Occipital lobe (tissue), 1 donor: ENCODE measurements at regions not wholly inside any gene's neighbourhood (a gene's known extent, or its start where the extent isn't known, plus 50 kb on each side); places are given as distances from the start of the nearest gene placed in this dataset.

Experiments
- DNase-seq: peaks from one replicate; lab custom pipeline; 2025; lab: John Stamatoyannopoulos, UW

DNA sequence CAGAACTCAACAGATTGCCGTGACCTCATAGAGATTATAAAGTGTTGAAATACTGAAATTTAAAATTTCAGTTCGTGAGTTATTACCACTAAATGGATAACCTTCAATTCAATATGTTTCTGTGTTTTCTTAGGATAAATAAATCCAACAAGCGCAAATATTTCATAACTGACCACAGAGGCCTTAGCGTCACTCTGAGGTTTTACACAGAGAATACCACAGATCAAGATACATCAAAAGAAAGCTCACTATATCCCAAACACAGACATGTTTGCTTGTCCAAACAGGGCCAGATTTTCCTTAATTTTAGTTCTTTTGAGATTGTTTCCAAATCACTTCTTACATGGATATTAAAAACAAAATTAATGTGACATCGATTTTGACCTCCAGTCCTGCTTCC is 235.8 kb downstream of the EFNB2 start:
- DNase-seq = no peak

DNA sequence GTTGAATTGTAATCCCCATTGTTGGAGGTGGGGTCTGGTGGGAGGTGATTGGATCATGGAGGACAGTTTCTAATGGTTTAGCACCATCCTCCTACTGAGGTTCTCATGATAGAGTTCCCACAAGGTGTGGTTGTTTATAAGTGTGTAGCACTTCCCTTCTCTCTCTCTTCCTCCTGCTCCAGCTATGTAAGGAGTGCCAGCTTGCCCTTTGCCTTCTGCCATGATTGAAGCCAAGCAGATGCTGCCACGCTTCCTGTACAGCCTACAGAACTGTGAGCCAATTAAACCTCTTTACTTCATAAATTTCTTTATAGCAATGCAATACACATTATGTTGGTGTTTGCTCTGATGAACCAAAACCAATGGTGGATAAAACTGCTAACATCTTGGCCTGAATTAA is 238.2 kb downstream of the EFNB2 start:
- DNase-seq = no peak

GRCh38 chr13:106296723-106297122 is 238.7 kb downstream of the EFNB2 start:
- no peak for DNase-seq

GRCh38 chr13:106295971-106296370 is 239.5 kb downstream of the EFNB2 start:
- no peak for DNase-seq

GRCh38 chr13:106291006-106291405 is 244.5 kb downstream of the EFNB2 start:
- DNase-seq = no peak

GRCh38 chr13:106287351-106287750 is 248.1 kb downstream of the EFNB2 start:
- DNase-seq = no peak

DNA sequence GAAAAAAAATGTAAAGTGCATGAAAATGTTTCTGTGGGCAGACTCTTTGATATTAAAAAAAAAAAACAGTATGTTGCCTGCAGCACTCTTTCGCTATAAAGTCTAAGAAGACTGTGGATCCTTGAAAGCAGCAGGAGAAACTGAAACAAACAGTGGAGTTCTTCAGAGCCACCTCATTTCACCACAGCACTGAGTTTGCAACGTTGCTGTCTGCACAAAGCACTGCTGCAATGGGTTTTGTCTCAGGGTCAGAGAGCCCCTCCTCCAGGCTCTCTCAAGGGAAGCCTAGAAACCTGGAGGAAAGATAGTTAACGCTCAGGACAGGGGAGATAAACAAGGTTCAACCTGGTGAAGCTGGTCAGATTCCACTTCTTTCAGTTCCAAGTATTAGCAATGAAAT is 248.7 kb downstream of the EFNB2 start:
- no peak for DNase-seq

DNA sequence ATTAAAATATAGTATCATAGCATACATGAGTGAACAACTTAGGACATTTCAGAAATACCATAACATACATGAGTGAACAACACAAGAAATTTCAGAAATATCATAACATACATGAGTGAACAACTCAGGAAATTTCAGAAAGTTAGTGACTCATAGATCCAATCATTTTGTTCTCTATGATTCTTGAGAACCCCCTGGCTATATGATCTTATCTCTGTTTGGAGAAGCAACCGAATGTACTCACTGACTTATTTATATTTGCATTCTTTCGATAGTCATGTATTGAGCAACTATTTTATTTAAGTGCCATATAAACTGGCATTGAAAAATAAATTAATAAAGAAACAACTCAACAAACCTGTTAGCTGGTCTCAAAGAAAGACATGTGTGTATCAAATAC is 251.1 kb downstream of the EFNB2 start:
- DNase-seq = no peak

GRCh38 chr13:106281426-106281825 is 254.0 kb downstream of the EFNB2 start:
- no peak for DNase-seq

DNA sequence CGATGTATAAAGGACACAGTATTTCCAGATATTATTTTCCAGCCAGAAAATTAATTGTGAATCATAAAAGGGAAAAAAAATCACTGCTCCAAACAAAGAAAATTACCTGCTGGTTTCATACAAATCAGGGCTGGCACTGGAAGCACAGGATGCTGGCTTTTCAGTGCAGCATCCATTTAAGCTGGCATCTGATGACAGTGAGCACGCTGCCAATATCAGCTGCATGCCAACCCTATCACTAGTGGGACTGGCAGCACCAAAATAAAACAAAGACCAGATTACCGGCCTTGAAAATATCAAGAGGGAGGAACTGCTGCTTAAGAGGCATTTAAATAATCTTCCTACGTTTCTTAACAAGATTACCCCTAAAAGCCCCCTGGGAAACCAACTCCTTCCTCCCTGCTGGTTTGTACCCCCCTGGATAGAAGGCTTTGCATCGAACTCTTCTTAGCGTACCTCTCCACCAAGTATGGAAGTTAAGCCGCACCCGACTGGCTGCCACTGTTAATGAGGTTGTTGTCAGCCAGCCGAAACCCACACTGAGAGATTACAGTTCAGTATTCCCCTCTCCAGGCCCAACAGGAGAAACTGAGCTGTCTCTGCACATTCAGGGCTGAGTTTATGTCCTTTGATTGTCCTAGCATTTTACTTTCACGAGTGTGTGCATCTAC is 257.8 kb downstream of the EFNB2 start:
- DNase-seq = no peak

- DNase-seq = no peak
These were observed 258.6 kb downstream of the EFNB2 start for GRCh38 chr13:106276876-106277275.

- DNase-seq = no peak
These were observed 259.9 kb downstream of the EFNB2 start for GRCh38 chr13:106275446-106276032.

- DNase-seq = no peak
These were observed 260.8 kb downstream of the EFNB2 start for GRCh38 chr13:106274551-106275203.

DNA sequence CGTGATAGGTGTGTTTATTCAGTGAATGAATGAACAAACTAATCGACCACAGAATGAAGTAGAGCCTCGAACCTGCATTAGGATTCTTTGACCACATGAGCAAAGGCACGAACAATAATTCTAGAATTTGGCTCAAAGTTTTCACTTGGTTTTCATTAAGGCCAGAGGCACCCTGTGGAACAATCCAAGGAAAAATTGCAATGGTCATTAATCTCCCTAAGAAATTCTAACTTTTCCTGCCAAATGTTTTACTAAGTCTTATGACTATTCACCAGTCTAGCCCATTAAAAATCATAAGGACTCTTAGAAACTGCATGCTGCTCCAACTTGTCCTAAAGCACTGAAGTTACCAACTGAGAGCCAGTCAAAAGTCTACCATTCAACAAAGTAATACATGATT is 271.7 kb downstream of the EFNB2 start:
- DNase-seq = no peak

DNA sequence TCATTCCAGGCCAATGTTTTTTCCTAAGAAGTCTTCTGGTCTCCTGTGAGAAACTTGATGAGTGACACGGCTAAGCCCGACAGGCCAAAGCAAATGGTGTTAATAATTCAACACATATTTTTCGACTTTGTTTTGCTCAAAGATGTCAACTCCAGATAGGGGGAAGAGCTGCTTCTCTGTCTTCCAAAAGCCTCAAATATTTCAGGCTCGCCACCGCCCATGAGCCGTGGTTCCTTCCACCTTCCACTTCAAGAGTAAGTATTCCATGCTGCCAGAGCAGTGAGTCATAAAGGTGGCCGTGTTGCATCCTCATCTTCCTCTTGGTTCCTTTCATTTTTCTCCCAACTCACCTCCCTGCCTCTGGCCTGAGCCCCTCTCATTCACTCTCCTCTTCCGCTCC is 272.6 kb downstream of the EFNB2 start:
- no peak for DNase-seq

- DNase-seq = no peak
These were observed 274.0 kb downstream of the EFNB2 start for GRCh38 chr13:106261450-106261849.

DNA sequence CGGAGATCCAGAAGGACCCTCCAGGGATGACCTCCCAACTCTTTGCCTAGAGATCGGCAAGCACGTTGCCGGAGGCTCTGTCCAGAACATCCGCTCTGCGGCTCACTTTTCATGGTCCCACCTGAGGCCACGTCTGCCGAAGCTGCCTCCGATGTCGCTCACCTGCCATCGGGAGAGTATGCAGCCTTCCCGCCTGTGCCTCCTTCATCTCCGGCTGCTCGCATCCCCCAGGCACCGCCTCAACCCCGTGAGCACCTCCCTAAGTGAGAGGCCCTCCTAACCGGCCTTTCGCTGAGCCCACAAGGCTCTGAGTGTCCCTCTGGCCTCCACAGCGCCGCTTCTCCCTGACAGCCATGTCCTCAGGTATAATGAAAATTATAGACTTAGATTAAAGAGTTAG is 275.1 kb downstream of the EFNB2 start:
- no peak for DNase-seq

DNA sequence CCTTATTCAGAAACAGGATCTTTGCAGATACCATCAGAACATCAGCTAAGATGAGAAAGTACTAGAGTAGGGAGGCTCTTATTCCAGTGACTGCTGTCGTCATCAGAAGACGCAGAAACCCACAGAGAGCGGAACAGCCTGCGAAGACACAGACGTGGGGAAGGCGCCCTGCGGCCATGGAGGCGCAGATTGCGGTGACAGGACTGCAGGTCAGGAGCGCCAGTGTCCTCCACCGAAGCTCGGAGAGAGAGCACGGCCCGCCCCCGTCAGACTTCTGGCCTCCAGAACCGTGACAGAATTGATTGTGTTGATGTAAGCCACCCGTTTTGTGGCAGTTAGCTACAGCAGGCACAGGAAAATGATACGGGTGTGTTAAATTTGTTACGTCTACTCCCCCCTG is 275.5 kb downstream of the EFNB2 start:
- no peak for DNase-seq

DNA sequence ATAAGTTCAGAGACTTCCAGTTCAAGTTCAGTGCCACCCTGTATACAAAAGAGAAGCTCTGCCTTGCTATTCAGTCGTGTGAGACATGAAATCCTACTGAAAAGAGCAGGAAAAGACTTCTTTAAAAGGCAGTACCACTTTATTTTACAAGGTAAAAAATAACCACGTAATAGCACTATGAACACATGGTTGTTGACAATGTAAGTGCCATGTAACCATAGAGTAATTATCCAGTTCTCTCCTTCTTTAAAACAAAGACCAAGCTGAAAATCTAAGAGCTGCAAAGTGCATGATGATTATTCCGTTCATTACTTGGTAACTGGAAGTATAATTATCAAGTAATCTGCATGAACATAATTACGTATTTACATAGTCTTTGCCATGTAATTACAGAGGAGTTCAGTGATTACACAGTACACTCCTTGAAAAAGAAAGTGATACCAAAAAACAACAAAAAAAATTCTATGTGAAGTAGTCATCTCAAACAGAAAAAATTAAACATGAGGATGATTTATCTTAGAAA is 288.7 kb downstream of the EFNB2 start:
- DNase-seq = no peak

DNA sequence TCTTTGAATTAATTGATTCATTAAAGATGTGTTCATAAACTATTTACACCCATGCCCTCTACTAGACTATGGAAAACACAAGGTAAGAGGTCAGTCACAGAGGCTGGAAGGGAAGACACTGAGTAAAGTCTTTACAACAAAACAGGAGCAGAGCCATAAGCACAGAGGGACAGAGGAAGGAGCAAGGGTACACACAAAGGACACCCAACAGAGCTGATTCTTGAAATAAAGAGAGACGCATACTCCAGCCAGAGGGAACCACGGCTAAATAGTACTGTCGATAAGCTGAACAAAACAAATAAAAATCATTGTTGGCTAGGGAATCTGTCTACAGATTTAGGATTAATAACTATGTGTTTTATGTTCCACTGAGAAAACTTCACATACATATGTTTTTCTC is 289.2 kb downstream of the EFNB2 start:
- no peak for DNase-seq

DNA sequence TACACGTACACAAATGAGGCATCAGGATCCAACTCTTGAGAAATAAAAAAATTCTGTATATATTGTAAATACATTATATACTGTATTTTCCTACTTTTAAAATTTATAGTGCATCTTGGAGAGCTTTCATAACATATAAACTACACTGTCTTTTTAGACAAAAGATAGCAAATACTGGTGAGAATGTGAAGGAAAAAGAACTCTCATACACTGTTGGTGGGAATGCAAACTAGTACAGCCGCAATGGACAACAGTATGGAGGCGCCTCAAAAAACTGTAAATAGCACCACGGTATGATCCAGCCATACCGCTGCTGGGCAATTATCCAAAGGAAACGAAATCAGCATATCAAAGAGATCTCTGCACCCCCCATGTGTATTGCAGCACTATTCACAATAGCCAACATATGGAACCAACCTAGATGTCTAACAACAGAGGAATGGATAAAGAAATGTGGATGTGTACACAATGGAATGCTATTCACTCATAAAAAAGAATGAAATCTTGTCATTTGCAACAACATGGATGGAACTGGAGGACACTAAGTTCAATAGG is 292.4 kb downstream of the EFNB2 start:
- no peak for DNase-seq
